ENCODE measurements at regions not wholly inside any gene's neighbourhood (a gene's known extent, or its start where the extent isn't known, plus 50 kb on each side); places are given as distances from the start of the nearest gene placed in this dataset.

DNA sequence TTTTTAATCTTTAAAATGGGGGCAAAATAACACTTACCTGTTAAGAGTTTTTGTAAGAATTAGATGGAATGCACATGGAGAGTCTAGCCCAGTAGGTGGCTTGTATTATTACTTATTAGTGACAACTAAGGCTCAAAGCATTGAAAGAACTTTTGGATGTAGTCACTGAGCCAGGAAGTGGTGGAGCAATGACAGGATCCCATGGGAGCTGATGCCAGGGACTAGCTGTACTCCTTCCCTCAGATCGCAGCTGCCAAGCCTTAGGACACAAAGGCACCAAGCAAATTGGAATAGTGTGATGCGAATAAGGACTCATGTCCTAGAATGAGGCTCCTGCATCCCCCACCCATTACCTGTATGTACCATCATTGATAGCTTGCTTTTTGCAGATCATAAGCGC lies 370.4 kb upstream of the RGMA start (continued):
- TF ChIP-seq, protein P1, sequence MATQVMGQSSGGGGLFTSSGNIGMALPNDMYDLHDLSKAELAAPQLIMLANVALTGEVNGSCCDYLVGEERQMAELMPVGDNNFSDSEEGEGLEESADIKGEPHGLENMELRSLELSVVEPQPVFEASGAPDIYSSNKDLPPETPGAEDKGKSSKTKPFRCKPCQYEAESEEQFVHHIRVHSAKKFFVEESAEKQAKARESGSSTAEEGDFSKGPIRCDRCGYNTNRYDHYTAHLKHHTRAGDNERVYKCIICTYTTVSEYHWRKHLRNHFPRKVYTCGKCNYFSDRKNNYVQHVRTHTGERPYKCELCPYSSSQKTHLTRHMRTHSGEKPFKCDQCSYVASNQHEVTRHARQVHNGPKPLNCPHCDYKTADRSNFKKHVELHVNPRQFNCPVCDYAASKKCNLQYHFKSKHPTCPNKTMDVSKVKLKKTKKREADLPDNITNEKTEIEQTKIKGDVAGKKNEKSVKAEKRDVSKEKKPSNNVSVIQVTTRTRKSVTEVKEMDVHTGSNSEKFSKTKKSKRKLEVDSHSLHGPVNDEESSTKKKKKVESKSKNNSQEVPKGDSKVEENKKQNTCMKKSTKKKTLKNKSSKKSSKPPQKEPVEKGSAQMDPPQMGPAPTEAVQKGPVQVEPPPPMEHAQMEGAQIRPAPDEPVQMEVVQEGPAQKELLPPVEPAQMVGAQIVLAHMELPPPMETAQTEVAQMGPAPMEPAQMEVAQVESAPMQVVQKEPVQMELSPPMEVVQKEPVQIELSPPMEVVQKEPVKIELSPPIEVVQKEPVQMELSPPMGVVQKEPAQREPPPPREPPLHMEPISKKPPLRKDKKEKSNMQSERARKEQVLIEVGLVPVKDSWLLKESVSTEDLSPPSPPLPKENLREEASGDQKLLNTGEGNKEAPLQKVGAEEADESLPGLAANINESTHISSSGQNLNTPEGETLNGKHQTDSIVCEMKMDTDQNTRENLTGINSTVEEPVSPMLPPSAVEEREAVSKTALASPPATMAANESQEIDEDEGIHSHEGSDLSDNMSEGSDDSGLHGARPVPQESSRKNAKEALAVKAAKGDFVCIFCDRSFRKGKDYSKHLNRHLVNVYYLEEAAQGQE (IDR thresholded peaks at IDR 0.05; ENCODE audit: low read depth, low read length) = no peak
- TF ChIP-seq SMC3 (IDR thresholded peaks at IDR 0.05; ENCODE audit: low read depth, low read length) = no peak

DNA sequence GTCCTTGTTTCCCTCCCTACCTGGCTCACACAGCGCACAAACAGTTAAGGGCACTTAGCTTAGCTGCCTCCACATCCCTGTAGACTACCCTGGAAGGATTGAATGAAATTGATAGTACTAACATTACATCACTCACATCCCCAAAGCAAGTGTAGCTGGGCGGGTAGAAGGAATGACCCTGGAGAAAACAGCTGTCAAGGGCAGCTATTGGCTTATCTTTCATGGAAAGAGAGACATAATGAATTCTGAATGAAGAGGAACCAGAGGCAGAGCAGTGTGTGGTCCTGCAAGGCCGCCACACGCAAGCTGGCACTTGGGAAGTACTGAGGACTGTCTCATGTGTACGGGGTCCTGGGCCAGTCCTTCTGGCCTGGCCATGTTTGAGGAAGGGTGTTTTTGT lies 369.6 kb upstream of the RGMA start:
- H4K20me1 ChIP-seq (ENCODE audit: insufficient read depth) = no peaks in the 10 kb centered on the region
- H3K27ac ChIP-seq (ENCODE audit: low read depth in 2 of 2, low read length in 1 of 2) = no peak overlapping the region
- TF ChIP-seq JUND (IDR thresholded peaks at IDR 0.05) (no peak), NFIC (IDR thresholded peaks at IDR 0.05; ENCODE audit: borderline replicate concordance) (no peak), RAD21 (IDR thresholded peaks at IDR 0.05; ENCODE audit: low read length) (no peak), GATA2 (CRISPR knock-in tag; IDR thresholded peaks at IDR 0.05) (no peak), TEAD4 (IDR thresholded peaks at IDR 0.05; ENCODE audit: borderline replicate concordance, insufficient read depth) (no peak), RCOR1 (IDR thresholded peaks at IDR 0.05; ENCODE audit: low read length) (no peak), ELF1 (IDR thresholded peaks at IDR 0.05) (no peak), TAF1 (IDR thresholded peaks at IDR 0.05; ENCODE audit: borderline replicate concordance, low read depth, low read length) (no peak), MEF2A (IDR thresholded peaks at IDR 0.05; ENCODE audit: borderline replicate concordance, low read depth) (no peak), POLR2AphosphoS5 (IDR thresholded peaks at IDR 0.05; ENCODE audit: low read depth, low read length) (no peak), SIN3A (IDR thresholded peaks at IDR 0.05; ENCODE audit: borderline replicate concordance, low read depth, low read length) (no peak)
- TF ChIP-seq, protein P2, sequence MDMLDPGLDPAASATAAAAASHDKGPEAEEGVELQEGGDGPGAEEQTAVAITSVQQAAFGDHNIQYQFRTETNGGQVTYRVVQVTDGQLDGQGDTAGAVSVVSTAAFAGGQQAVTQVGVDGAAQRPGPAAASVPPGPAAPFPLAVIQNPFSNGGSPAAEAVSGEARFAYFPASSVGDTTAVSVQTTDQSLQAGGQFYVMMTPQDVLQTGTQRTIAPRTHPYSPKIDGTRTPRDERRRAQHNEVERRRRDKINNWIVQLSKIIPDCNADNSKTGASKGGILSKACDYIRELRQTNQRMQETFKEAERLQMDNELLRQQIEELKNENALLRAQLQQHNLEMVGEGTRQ (IDR thresholded peaks at IDR 0.05; ENCODE audit: borderline replicate concordance, low read depth, low read length) = no peak
- TF ChIP-seq, protein P1 (IDR thresholded peaks at IDR 0.05; ENCODE audit: low read depth, low read length) = no peak
- TF ChIP-seq, protein P3, sequence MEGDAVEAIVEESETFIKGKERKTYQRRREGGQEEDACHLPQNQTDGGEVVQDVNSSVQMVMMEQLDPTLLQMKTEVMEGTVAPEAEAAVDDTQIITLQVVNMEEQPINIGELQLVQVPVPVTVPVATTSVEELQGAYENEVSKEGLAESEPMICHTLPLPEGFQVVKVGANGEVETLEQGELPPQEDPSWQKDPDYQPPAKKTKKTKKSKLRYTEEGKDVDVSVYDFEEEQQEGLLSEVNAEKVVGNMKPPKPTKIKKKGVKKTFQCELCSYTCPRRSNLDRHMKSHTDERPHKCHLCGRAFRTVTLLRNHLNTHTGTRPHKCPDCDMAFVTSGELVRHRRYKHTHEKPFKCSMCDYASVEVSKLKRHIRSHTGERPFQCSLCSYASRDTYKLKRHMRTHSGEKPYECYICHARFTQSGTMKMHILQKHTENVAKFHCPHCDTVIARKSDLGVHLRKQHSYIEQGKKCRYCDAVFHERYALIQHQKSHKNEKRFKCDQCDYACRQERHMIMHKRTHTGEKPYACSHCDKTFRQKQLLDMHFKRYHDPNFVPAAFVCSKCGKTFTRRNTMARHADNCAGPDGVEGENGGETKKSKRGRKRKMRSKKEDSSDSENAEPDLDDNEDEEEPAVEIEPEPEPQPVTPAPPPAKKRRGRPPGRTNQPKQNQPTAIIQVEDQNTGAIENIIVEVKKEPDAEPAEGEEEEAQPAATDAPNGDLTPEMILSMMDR (IDR thresholded peaks at IDR 0.05) = no peak
- TF ChIP-seq, protein P4, sequence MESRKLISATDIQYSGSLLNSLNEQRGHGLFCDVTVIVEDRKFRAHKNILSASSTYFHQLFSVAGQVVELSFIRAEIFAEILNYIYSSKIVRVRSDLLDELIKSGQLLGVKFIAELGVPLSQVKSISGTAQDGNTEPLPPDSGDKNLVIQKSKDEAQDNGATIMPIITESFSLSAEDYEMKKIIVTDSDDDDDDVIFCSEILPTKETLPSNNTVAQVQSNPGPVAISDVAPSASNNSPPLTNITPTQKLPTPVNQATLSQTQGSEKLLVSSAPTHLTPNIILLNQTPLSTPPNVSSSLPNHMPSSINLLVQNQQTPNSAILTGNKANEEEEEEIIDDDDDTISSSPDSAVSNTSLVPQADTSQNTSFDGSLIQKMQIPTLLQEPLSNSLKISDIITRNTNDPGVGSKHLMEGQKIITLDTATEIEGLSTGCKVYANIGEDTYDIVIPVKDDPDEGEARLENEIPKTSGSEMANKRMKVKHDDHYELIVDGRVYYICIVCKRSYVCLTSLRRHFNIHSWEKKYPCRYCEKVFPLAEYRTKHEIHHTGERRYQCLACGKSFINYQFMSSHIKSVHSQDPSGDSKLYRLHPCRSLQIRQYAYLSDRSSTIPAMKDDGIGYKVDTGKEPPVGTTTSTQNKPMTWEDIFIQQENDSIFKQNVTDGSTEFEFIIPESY (IDR thresholded peaks at IDR 0.05; ENCODE audit: borderline replicate concordance, low read depth) = no peak
- TF ChIP-seq, protein P5, sequence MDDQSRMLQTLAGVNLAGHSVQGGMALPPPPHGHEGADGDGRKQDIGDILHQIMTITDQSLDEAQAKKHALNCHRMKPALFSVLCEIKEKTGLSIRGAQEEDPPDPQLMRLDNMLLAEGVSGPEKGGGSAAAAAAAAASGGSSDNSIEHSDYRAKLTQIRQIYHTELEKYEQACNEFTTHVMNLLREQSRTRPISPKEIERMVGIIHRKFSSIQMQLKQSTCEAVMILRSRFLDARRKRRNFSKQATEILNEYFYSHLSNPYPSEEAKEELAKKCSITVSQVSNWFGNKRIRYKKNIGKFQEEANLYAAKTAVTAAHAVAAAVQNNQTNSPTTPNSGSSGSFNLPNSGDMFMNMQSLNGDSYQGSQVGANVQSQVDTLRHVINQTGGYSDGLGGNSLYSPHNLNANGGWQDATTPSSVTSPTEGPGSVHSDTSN (IDR thresholded peaks at IDR 0.05) = no peak
- H3K27me3 ChIP-seq (ENCODE audit: insufficient read depth) = no peaks in the 10 kb centered on the region
- no peaks in the 10 kb centered on the region for H3K36me3 ChIP-seq (replicated peaks in 1 of 2; ENCODE audit: control insufficient read depth in 1 of 2, insufficient read depth in 2 of 2, low read length in 1 of 2)
- H3K4me1 ChIP-seq (ENCODE audit: control insufficient read depth in 1 of 2, insufficient read depth in 2 of 2, low read depth in 1 of 2, low read length in 1 of 2) = peaks cover 0 to 13% of the 10 kb centered on the region in 2 experiments; a peak in 1 of 4 replicates
- no peaks in the 10 kb centered on the region for H3K79me2 ChIP-seq (ENCODE audit: insufficient read depth)
- whole genome bisulfite sequencing (ENCODE audit: low lambda C conversion rate) = 29% methylated on average over 5 of the region's 5 CpGs
- no peaks in the 10 kb centered on the region for H3F3A ChIP-seq (replicated peaks; ENCODE audit: insufficient read depth)
- no peak overlapping the region for H3K4me2 ChIP-seq
- DNase-seq = no peak
- no peak overlapping the region for H3K9ac ChIP-seq
- no peaks in the 10 kb centered on the region for H3K9me3 ChIP-seq
- H3K4me3 ChIP-seq (ENCODE audit: low read depth in 2 of 2, low read length in 1 of 2) = no peak overlapping the region
- no peak overlapping the region for H2AFZ ChIP-seq (ENCODE audit: low read depth)
- ChIA-PET CTCF (no interaction called here), POLR2A (no interaction called here)
- H3K9me2 ChIP-seq = no peaks in the 10 kb centered on the region

Measured in SK-N-SH (cell line).